ENCODE measurements at regions not wholly inside any gene's neighbourhood (a gene's known extent, or its start where the extent isn't known, plus 50 kb on each side); places are given as distances from the start of the nearest gene placed in this dataset.

DNA sequence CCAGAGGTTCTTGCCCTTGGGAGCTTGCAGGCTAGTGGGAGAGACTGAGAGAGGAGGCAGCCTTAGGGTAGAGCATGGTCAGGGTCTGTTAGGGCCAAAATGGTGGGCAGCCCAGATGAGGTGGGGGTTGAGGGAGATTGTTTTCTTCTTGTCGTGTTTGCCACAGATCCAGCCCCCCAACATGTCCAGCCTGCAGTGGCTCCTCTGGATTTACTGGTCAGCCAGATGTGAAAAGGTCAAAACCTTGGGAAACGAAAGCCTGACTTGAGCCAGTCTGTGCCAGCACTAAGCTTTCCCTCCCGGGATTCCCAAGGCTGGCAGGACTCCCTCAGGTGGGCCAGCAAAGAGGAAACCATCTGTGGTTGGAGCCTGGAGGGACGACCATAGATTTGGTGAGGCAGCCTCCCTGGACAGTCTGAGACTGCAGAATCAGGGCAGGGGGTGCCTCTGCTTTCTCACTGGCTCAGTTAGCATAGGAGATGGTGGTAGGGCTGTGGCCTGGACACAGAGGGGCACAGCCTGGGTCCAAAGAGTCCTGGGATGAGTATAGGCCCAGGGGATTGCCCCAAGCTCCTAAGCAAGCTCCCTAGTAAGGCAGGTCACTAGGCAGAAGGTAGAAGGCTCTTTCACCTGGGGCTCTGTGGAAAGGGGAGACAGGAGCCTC, 51.2 kb upstream of the PRR23C start:
- TF ChIP-seq CTCF (IDR thresholded peaks at IDR 0.05) (no peak), EZH2 (IDR thresholded peaks at IDR 0.05; ENCODE audit: borderline replicate concordance, insufficient read depth, low read depth, low read length, poor library complexity, severe bottlenecking) (no peak)

Data from B cell (primary cell).